ENCODE measurements at regions not wholly inside any gene's neighbourhood (a gene's known extent, or its start where the extent isn't known, plus 50 kb on each side); places are given as distances from the start of the nearest gene placed in this dataset.

DNA sequence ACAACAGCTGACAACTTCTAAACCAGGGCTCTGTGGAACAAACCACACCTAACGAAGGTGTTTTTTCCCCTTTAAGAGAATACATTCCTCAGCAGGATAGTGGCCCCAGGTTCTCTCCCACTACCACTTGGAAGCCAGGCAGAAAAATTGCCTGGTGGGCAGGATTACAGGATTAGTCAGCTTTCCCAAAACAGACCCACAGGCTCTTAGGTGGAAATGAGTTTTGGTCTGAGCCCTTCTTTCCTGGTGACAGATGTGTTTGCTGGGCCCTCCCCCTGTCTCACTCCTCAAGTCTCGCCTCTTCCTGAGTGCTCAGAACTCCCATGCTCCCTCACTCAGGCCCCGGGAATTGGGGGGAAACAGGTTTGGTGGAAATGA lies 139.4 kb upstream of the HAAO start:
- TF ChIP-seq, protein P1, sequence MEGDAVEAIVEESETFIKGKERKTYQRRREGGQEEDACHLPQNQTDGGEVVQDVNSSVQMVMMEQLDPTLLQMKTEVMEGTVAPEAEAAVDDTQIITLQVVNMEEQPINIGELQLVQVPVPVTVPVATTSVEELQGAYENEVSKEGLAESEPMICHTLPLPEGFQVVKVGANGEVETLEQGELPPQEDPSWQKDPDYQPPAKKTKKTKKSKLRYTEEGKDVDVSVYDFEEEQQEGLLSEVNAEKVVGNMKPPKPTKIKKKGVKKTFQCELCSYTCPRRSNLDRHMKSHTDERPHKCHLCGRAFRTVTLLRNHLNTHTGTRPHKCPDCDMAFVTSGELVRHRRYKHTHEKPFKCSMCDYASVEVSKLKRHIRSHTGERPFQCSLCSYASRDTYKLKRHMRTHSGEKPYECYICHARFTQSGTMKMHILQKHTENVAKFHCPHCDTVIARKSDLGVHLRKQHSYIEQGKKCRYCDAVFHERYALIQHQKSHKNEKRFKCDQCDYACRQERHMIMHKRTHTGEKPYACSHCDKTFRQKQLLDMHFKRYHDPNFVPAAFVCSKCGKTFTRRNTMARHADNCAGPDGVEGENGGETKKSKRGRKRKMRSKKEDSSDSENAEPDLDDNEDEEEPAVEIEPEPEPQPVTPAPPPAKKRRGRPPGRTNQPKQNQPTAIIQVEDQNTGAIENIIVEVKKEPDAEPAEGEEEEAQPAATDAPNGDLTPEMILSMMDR (optimal IDR thresholded peaks at IDR 0.05 in 1 of 3, IDR thresholded peaks at IDR 0.05 in 1 of 3, conservative IDR thresholded peaks at IDR 0.05 in 1 of 3; ENCODE audit: extremely low read depth in 1 of 3, insufficient read depth in 2 of 3, low read length in 3 of 3), result no peak
- TF ChIP-seq EZH2 (IDR thresholded peaks at IDR 0.05; ENCODE audit: low read length), result no peak
- Histone ChIP-seq H2AFZ (ENCODE audit: control insufficient read depth, low read length) (peak overlapping the region; percentile 28), H3K9ac (ENCODE audit: control insufficient read depth, extremely low read depth, insufficient read depth, low read length) (no peak overlapping the region), H3K9me3 (ENCODE audit: control insufficient read depth, low read depth, low read length) (no peaks in the 10 kb centered on the region), H3K36me3 (ENCODE audit: control insufficient read depth in 2 of 2, extremely low read depth in 1 of 2, insufficient read depth in 2 of 2, low read length in 2 of 2) (no peaks in the 10 kb centered on the region), H3K4me3 (ENCODE audit: control insufficient read depth in 2 of 3, extremely low read depth in 1 of 3, insufficient read depth in 2 of 3, low read depth in 1 of 3, low read length in 3 of 3) (no peak overlapping the region), H3K9me1 (ENCODE audit: control insufficient read depth, extremely low read depth, insufficient read depth, low read length) (peaks cover 2% of the 10 kb centered on the region), H3K4me2 (ENCODE audit: control insufficient read depth, extremely low read depth, insufficient read depth, low read depth, low read length) (peak overlapping the region; percentile 29), H3K4me1 (ENCODE audit: control insufficient read depth, extremely low read depth, insufficient read depth, low read length) (peaks cover 53% of the 10 kb centered on the region), H3K79me2 (ENCODE audit: control insufficient read depth, insufficient read depth, low read length) (no peaks in the 10 kb centered on the region), H3K27me3 (ENCODE audit: control insufficient read depth, extremely low read depth, insufficient read depth, low read length) (no peaks in the 10 kb centered on the region), H3K27ac (ENCODE audit: control insufficient read depth, insufficient read depth, low read length) (peak overlapping the region; percentile 13), H4K20me1 (ENCODE audit: control insufficient read depth, extremely low read depth, insufficient read depth, low read length) (no peaks in the 10 kb centered on the region)
- FAIRE-seq (no peak), DNase-seq (ENCODE audit: low read depth, low spot score) (no peak)
- dilution Hi-C loops (cut with MboI; ENCODE audit: extremely low pct_ligation_motif_present, low sequenced_read_pairs), result no loop called here

DNA sequence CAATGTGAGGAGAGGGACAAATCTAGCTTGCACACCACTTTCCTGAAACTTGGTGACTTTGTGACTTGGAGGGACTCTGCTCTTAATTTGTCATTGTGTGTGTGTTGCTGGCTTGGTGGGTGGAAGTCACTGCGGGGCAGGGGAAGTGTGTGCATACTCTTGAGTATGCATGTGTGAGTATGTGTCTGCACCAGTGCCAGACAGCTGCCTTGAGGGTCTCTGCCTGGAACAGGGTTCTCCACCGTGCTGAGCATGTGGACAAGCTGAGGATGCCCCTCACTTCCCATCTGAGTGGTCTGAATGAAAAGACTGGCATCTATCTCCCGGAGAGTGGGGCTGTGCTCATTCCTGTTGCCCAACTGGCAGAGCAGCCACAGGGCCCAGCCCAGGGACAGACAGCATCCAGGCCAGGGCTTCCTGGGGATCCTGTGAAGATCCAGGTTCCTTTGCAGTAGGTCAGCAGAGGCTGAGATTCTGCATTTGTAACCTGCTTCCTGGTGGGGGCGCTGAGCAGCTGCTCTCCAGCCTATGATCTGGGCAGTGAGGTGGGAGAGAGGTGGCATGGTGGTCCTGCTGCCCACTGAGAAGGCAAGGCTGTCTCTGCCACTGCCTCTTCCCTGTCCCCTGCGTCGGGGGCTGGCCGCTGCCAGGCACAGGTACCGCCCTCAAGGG lies 138.9 kb upstream of the HAAO start:
- H3K4me3 ChIP-seq (ENCODE audit: control insufficient read depth in 2 of 3, extremely low read depth in 1 of 3, insufficient read depth in 2 of 3, low read depth in 1 of 3, low read length in 3 of 3), result no peak overlapping the region
- no peak overlapping the region for H3K9ac ChIP-seq (ENCODE audit: control insufficient read depth, extremely low read depth, insufficient read depth, low read length)
- no peak for FAIRE-seq
- no peaks in the 10 kb centered on the region for H3K79me2 ChIP-seq (ENCODE audit: control insufficient read depth, insufficient read depth, low read length)
- dilution Hi-C loops (cut with MboI; ENCODE audit: extremely low pct_ligation_motif_present, low sequenced_read_pairs), result no loop called here
- no peaks in the 10 kb centered on the region for H3K9me3 ChIP-seq (ENCODE audit: control insufficient read depth, low read depth, low read length)
- no peak for DNase-seq (ENCODE audit: low read depth, low spot score)
- H2AFZ ChIP-seq (ENCODE audit: control insufficient read depth, low read length), result peak overlapping the region; percentile 28
- no peaks in the 10 kb centered on the region for H3K36me3 ChIP-seq (ENCODE audit: control insufficient read depth in 2 of 2, extremely low read depth in 1 of 2, insufficient read depth in 2 of 2, low read length in 2 of 2)
- peaks cover 52% of the 10 kb centered on the region for H3K4me1 ChIP-seq (ENCODE audit: control insufficient read depth, extremely low read depth, insufficient read depth, low read length)
- H3K27me3 ChIP-seq (ENCODE audit: control insufficient read depth, extremely low read depth, insufficient read depth, low read length), result no peaks in the 10 kb centered on the region
- H3K9me1 ChIP-seq (ENCODE audit: control insufficient read depth, extremely low read depth, insufficient read depth, low read length), result peaks cover 2% of the 10 kb centered on the region
- H3K4me2 ChIP-seq (ENCODE audit: control insufficient read depth, extremely low read depth, insufficient read depth, low read depth, low read length), result peak overlapping the region; percentile 29
- TF ChIP-seq, protein P1 (optimal IDR thresholded peaks at IDR 0.05 in 1 of 3, IDR thresholded peaks at IDR 0.05 in 1 of 3, conservative IDR thresholded peaks at IDR 0.05 in 1 of 3; ENCODE audit: extremely low read depth in 1 of 3, insufficient read depth in 2 of 3, low read length in 3 of 3), result peak in 2 of 3 experiments; percentile 51 to 59
- no peak for TF ChIP-seq EZH2 (IDR thresholded peaks at IDR 0.05; ENCODE audit: low read length)
- no peaks in the 10 kb centered on the region for H4K20me1 ChIP-seq (ENCODE audit: control insufficient read depth, extremely low read depth, insufficient read depth, low read length)
- peak overlapping the region; percentile 13 for H3K27ac ChIP-seq (ENCODE audit: control insufficient read depth, insufficient read depth, low read length)

Data from keratinocyte (primary cell).